GM18868 (cell line): ENCODE measurements at regions not wholly inside any gene's neighbourhood (a gene's known extent, or its start where the extent isn't known, plus 50 kb on each side); places are given as distances from the start of the nearest gene placed in this dataset.
"Not testable (repeated sequence)": the region's sequence is repeated elsewhere in the genome, so short reads cannot be mapped to it uniquely, and the experiment has no call there.

ENCODE experiments used
- ATAC-seq: cut with Tn5 transposase; IDR thresholded peaks from one replicate; pipeline ENCODE4 v1.9.1; 2021; ENCODE audit warnings: mild to moderate bottlenecking, moderate library complexity; ENCODE audit not compliant: unreplicated experiment

DNA sequence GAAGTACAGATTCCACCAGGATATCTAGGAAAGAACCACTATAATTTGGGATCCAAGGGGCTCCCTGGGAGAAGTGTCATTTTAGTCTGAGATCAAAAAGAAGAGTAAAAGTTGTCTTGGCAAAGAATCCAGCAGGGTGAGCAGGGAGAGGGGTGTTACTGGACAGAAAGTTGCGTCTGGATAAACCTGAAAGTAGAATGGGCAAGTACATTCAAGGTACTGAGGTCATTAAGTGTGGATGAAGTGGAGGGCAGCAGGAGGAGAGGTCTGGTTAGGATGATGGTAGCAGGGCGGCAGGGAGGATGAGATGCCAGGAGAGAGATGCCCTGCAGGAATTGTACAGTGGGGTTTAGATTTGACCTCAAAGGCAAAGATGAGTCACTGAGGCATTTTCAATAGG is 253.3 kb downstream of the KLF13 start:
- ATAC-seq = no peak

DNA sequence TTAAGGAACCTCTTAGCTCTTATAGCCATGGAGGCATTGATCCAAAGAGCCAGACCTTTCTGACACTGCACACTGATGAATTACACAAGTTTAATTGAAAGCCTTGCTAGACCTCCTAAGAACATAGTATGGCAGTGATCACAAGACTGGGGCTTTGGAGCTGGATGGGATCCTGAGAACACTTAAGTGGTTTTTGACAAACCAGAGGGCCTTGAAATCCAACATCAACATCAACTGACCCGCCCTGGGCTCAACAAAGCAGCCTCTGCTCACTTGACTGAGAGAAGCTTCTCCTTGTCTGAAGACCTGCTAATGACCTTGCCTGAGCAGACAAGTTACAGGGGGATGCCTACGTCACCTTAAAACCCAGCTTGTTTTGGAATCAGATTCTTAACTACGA is 257.6 kb downstream of the KLF13 start:
- no peak for ATAC-seq

DNA sequence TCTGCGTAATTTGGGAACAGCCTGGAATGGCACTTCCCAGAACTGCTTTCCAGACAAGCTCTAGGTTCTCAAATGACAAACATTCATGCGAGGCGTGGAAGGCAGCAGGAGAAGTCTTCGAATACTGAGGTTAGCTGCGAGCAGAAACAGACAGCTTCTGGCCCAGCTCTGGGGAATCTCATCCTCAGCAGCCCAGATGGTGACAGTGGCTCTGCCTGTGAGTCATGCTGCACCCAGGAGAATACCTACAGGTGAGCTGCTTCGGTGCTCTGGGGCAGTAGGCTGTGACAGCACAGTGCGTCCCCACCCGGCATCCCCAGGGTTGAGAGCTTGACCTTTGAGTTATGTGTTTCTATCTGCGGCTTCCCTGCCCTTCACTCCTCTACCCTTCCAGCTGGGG is 258.6 kb downstream of the KLF13 start:
- no peak for ATAC-seq

DNA sequence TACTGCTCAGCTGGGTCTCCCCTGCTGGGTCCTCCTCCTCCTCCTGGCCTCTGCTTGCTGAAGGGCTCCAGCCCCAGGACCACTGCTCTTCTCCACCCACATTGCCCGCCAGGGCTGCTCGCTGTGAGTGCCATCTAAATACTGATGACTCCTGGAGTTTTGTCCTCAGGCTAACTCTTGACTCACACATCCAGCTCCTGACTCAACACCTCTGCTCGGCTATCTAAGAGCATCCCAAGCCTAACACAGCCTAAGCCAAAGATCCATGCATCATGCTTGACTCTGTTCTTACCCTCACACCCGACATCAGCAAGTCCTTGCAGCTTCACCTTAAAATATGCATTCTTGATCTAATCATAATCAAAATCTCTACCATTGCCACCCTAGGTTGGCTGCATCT is 260.2 kb downstream of the KLF13 start:
- no peak for ATAC-seq

DNA sequence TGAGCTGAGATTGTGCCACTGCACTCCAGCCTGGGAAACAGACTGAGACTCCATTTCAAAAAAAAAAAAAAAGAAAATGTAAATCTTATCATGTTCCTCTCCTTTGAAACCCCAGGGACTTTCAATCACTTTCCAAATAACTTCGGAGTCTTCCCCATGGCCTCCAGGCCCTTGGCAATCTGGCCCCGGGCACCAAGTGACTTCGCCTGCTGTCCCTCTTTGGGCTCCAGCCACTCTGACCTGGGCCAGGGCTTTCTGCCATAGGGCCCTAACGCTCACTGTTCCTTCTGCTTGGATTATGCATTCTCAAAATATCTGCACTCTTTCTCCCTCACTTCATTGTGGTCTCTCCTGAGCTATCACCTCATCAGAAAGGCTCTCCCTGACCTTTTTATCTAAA is 260.9 kb downstream of the KLF13 start:
- ATAC-seq = no peak

DNA sequence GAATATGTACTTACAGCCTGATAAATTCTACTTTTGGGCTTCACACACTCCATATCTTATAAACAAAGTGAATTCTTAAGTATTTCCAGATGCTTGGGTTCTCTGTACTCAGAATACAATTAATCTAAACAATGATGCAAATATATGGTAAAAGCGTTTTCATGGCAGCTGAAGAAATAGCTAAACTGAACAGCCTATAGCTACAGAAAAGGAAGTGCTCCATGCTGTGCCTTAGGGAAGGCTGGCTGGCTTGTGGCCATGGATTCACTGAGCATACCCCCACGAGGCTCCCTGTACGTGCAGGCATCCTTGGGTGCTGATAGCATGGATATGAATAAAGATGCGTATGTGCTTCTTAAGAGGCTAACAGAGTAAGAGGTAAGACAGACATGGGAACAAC is 264.0 kb downstream of the KLF13 start:
- ATAC-seq = no peak

DNA sequence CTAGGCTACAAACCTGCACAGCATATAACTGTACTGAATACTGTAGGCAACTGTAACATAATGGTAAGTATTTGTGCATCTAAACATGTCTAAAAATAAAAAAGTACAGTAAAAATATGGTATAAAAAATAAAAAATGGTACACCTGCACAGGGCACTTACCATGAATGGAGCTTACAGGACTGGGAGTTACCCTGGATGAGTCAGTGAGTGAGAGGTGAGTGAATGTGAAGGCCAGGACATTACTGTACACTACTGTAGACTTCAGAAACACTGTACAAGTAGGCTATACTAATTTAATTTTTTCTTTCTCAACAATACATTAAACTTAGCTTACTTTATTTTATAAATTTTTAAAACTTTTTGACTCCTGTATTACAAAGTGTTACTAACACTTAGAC is 265.3 kb downstream of the KLF13 start:
- ATAC-seq = no peak

DNA sequence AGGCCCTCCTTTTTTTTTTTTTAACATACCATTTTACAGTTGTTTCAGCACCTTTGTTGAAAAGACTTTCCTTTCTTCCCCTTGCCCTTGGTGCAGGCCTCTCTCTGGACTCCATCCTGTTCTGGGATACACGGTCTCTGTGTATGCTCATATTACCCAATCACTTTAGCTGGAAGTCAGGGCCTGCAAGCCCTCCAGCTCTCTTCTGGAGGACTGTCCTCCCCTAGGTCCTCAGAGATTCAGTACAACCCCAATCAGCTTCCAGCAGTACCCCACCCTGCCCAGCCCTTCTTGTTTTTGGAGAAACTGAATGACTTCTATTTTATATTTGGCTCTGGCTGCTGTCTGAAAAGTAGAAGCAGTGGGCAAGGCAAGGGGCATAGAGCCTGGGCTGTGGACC is 270.8 kb downstream of the KLF13 start:
- ATAC-seq = no peak

DNA sequence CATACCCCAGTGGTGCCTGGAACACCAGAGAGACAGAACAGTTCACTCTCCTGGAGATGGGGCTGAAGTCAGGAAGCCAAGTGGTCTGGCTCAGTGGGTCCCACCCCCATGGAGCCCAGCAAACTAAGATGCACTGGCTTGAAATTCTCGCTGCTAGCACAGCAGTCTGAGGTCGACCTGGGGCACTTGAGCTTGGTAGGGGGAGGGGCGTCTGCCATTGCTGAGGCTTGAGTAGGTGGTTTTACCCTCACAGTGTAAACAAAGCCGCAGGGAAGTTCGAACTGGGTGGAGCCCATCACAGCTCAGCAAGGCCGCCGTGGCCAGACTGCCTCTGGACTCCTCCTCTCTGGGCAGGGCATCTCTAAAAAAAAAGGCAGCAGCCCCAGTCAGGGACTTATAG is 272.0 kb downstream of the KLF13 start:
- ATAC-seq = no peak

DNA sequence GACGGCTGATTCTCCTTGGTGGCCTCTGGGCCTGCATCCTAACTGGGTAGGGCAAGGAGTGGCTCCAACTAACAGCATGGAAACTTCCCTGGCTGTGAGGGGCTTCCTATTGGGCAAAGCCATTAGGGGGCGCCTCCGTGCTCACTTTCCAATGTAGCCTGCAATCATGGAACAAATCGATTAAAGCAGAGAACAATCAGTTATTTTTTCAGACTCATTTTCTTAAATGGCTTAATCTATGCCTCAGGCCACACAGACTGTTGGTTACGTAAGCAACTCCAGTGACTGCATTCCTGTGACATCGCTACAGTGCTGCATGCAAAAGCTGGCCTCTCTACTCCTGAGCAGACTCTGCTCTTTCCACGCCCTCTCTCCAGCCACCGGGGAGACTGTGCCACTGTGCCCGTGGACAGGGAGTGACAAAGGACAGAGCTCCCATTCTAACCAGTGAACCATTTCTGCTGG is 278.9 kb downstream of the KLF13 start:
- ATAC-seq = no peak

DNA sequence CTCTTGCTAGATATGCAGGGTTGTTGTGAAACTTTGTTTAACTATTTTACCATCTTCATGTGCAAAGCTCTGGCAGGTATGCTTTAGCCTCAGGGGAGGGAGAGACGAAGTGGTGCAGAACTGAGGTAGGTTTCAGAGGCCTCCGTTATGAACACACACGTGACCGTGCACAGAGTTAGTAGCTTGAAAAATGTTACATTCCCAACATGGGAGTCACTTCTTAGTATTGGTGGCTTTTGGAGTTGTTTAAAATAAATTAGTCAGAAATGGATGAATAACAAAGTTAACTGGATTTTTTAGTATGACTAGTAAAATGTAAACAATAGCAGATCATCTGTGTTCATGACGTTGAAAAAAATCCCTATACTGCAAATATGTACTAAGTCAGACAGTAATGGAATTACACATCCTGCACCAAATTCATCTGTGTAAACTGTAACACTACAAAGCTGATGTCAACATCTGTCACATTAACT is 279.6 kb downstream of the KLF13 start:
- no peak for ATAC-seq

DNA sequence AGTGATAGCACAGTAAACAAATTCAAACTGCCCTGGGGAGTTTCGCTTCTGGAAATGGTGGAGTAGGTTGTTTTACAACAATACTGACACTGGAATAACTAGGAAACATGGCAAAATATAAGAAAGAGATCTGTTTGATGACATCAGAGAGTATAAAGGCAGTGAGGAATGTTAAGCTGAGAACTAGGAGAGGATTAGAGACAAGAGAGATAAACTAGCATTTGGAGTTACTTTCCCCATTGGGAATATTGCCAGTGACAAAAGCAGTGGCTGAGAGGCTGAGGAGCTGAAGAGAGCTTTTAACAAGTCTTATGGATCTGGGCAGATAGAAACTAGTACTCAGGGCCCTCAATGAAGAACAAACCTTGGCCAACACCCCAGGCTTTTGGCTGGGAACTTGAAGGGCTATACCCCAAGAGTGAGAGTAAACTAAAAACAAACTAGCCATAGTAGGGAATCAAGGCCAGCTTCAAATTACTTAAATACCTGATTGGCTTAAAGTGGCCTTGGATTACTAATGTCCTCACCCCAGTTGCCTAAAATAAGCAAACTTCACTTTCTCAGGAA is 280.4 kb downstream of the KLF13 start:
- no peak for ATAC-seq

DNA sequence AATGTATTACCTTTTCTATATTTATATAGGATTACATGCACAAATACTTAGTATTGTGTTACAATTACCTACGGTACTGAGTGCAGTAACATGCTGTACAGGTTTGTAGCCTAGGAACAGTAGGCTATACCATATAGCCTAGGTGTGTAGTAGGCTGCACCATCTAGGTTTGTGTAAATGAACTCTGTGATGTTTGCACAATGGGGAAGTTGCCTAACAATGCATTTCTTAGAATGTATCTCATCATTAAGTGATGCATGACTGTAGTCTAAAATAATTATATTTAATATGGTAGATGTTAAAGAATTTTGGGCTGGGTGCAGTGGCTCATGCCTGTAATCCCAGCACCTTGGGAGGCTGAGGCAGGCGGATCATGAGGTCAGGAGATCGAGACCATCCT is 281.0 kb downstream of the KLF13 start:
- no peak for ATAC-seq

DNA sequence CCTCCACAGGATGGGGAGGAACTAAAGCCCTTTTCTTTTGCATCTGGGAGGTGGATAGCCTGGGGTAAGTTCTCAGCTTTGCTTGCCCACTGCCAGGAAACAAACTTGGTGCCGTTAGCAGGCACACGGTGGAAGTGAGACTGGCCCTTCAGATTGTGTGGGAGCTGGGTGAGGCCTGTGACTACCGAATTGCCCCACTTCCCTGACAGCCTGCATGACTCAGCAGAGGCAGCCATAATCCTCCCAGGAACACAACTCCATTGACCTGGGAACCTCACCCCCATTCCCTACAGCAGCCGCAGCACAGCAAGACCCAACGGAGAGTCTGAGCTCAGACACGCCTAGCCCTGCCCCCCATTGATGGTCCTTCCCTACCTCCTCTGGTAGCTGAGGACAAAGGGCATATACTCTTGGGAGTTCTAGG is 282.6 kb downstream of the KLF13 start:
- ATAC-seq = no peak

DNA sequence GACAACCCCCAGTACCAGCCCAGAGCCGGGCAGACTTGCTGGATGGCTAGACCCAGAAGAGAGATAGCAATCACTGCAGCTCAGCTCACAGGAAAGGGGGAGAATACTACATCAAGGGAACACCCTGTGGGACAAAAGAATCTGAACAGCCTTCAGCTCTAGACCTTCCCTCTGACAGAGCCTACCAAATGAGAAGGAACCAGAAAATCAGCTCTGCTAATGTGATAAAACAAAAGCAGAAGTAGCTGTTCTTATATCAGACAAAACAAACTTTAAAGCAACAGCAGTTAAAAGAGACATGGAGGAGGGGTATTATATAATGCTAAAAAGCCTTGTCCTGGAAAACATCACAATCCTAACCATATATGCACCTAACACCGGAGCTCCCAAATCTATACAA is 283.3 kb downstream of the KLF13 start:
- no peak for ATAC-seq

DNA sequence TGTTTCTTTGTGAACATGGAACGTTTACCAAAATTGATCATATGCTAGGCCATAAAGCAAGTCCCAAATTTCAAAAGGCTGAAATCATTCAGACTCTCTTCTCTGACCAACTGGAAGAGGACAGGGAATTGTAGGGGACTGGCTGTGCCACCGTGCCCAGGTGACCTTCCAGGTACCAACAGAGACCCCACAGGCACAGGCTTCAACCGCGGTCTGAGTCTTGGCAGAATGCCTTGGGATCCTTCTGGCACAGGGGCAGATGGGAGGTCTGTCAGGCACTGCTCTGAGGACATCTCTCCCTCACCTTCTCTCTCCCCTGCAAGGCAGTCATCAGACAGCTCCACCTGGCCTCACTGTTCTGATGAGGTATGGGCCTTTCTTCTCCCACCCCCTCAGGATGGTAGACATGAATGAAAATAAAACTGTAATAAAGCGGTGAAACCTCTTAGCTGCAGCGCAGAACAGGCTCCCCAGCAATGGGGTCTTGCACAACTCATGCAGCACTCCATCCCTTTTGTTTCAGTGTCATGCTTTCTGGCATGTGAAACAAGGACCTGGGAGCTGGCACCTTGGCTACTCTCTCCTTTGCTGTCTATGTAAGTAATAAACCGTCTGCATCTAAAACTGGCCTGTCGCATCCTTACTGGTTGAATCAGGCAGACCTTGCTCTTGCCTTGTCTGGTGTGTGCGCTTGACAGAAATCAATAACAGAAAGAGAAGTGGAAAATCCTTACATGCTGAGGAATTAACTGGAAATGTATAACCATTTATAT is 289.2 kb downstream of the KLF13 start:
- no peak for ATAC-seq

DNA sequence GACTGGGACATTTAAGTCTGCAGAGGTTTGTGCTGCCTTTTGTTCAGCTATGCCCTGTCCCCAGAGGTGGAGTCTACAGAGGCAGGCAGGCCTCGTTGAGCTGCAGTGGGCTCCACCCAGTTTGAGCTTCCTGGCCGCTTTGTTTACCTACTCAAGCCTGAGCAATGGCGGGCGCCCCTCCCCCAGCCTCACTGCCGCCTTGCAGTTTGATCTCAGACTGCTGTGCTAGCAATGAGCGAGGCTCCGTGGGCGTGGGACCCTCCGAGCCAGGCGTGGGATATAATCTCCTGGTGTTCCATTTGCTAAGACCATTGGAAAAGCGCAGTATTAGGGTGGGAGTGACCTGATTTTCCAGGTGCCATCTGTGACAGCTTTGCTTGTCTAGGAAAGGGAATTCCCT is 296.7 kb downstream of the KLF13 start:
- not testable (repeated sequence) for ATAC-seq

DNA sequence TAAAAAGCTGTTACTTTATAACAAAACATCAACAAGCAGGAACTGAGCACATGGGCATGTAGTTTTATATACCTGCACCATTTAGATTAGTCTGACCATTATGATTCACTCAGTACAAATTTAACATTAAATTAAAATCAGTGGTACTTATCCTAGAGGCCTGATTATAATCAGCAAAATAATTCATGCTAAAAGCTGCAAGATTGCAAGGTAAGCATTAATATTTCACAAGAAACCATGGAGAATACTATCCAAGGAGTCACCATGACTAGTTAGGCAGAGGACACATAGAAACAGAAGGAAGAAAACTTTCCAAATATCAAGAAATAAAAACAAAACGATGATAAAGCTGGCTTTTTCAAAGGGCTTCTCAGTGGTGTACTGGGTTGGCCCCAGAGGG is 297.5 kb downstream of the KLF13 start:
- ATAC-seq = not testable (repeated sequence)

DNA sequence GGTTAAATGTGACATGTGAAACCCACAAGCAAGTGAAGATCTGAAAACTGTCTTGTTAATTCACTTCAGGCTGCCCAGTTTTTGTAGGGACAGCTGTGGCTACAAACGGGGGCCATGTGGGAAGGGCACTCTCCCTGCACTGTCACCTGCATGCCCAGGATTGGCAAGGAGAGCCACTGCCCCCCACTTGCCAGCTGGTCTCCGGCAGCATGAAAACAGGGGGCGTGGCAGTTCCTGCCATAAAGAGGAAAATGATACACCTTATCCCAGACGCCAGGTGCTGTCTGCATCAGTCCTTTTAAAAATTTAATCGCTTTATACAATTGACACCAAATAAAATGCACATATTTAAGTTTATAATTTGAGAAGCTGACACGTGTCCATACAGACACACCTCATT is 309.1 kb downstream of the KLF13 start:
- ATAC-seq = not testable (repeated sequence)

DNA sequence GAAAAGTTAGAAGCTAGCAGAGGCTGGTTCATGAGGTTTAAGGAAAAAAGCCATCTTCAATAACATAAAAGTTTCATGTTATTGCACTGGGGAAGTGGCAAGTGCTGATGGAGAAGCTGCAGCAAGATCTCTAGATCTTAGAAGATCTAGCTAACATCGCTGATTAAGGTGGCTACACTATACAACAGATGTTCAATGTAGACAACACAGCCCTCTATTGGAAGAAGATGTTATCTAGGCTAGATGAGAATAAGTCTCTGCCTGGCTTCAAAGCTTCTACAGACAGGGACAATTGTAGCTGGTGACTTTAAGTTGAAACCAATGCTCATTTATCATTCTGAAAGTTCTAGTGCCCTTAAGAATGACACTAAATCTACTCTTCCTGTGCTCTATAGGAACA is 310.3 kb downstream of the KLF13 start:
- not testable (repeated sequence) for ATAC-seq

DNA sequence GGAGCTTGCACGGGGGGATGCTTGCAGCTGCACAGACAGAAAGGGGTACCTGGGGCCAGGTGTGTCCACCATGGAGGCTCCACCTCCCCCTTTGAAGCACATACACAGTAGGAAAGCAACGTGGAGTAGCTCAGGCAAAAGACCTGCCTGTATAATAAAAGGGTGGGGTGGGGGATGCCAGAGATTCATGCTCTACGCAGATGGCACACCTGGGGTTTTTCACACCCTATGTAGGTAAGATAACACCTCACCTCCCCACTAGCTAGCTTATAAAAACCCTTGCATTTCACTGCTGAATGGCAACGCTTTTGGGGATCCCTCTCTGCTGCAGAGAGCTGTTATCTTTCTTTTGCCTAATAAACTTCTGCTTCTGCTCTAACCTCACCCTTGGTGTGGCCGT is 317.3 kb downstream of the KLF13 start:
- not testable (repeated sequence) for ATAC-seq

DNA sequence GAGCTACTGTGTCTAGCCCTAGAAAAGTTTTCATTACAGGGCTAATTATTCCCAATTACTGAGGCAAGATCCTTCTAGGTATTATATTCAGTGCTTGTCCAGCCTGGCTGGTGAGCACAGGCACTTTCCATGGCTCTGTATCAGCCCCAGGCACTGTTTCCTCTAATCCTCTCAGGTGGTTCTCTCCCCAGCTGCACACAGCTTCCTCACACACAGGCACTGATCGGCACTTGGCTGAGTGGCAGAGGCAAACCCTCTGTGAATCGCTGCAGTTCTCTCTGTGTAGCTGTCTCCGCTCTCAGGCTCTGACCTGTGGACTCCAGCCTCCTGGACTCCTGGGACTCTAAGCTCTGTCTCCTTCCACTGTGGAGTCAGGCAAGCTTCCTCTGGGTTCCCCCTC is 318.1 kb downstream of the KLF13 start:
- not testable (repeated sequence) for ATAC-seq
